HL-60 (cell line): ENCODE measurements at regions not wholly inside any gene's neighbourhood (a gene's known extent, or its start where the extent isn't known, plus 50 kb on each side); places are given as distances from the start of the nearest gene placed in this dataset.

ENCODE experiments used
- DNase-seq, 2 experiments: peaks; one replicate each; pipeline ENCODE4 v3.0.0-alpha.2; 2010 to 2020; ENCODE audit warnings: low read depth in 1 of 2, low spot score in 1 of 2
- H3K27ac ChIP-seq: fragments of 250-450 bp; sonication (Bioruptor Pico); replicated peaks from 2 replicates; pipeline ENCODE4 v1.5.1; 2020; ENCODE audit warnings: mild to moderate bottlenecking, moderate library complexity
- H3K27me3 ChIP-seq: fragments of 250-450 bp; sonication (Bioruptor Pico); 2 replicates; pipeline ENCODE4 v1.5.1; 2021; ENCODE audit warnings: mild to moderate bottlenecking, moderate library complexity; ENCODE audit not compliant: insufficient read depth, poor library complexity, severe bottlenecking
- H3K4me3 ChIP-seq: replicated peaks from 2 replicates; pipeline ENCODE4 v1.5.1; 2011; ENCODE audit warnings: mild to moderate bottlenecking, control low read depth, low read length; ENCODE audit not compliant: insufficient read depth
- CTCF ChIP-seq: IDR thresholded peaks from one replicate; pipeline ENCODE4 v1.5.1; 2011; ENCODE audit warnings: low read length, control low read depth, inconsistent platforms; ENCODE audit not compliant: insufficient read depth
- GABPA ChIP-seq: IDR thresholded peaks from 2 replicates; pipeline ENCODE4 v1.6.1; 2012; ENCODE audit warnings: low read depth
- POLR2AphosphoS5 ChIP-seq: IDR thresholded peaks from 2 replicates; pipeline ENCODE4 v1.6.1; 2012; ENCODE audit warnings: low read depth
- REST ChIP-seq: IDR thresholded peaks from 2 replicates; pipeline ENCODE4 v1.6.1; 2012; ENCODE audit warnings: low read depth; ENCODE audit not compliant: insufficient replicate concordance
- SPI1 ChIP-seq: IDR thresholded peaks from 2 replicates; pipeline ENCODE4 v1.6.1; 2012; ENCODE audit warnings: low read depth, mild to moderate bottlenecking, borderline replicate concordance

- TF ChIP-seq SPI1 (no peak), POLR2AphosphoS5 (no peak), CTCF (no peak), REST (no peak), GABPA (no peak)
- no peak overlapping the region for H3K27ac ChIP-seq
- H3K27me3 ChIP-seq, result no peaks in the 10 kb centered on the region
- H3K4me3 ChIP-seq, result no peak overlapping the region
- DNase-seq, result no peak
These were observed 410.6 kb downstream of the TBC1D4 start for GRCh38 chr13:75071395-75071794.

- H3K27ac ChIP-seq, result no peak overlapping the region
- DNase-seq, result no peak
- no peak overlapping the region for H3K4me3 ChIP-seq
- no peaks in the 10 kb centered on the region for H3K27me3 ChIP-seq
- no peak for TF ChIP-seq POLR2AphosphoS5
- TF ChIP-seq GABPA, result no peak
- TF ChIP-seq REST, result no peak
- TF ChIP-seq CTCF, result no peak
These were observed 420.1 kb downstream of the TBC1D4 start for GRCh38 chr13:75061909-75062308.

- Histone ChIP-seq H3K27me3 (no peaks in the 10 kb centered on the region), H3K27ac (no peak overlapping the region), H3K4me3 (no peak overlapping the region)
- DNase-seq, result no peak
- TF ChIP-seq SPI1, result no peak
- TF ChIP-seq GABPA, result no peak
- no peak for TF ChIP-seq POLR2AphosphoS5
- no peak for TF ChIP-seq CTCF
- TF ChIP-seq REST, result no peak
These were observed 426.7 kb downstream of the TBC1D4 start for GRCh38 chr13:75055296-75055695.
